ENCODE measurements at regions not wholly inside any gene's neighbourhood (a gene's known extent, or its start where the extent isn't known, plus 50 kb on each side); places are given as distances from the start of the nearest gene placed in this dataset.

GRCh38 chr7:125966278-125967048, 1036.8 kb upstream of the POT1 start:
- Histone ChIP-seq H3K27me3 (replicated peaks; ENCODE audit: control insufficient read depth, insufficient read depth, low read length) (no peaks in the 10 kb centered on the region), H3K4me3 (ENCODE audit: low read depth, low read length) (no peak overlapping the region), H3K9me3 (no peaks in the 10 kb centered on the region), H3K4me1 (no peaks in the 10 kb centered on the region), H3K36me3 (ENCODE audit: control insufficient read depth, insufficient read depth, low read length) (no peaks in the 10 kb centered on the region)
- POLR2A ChIA-PET, result no interaction called here
- no peak for DNase-seq
- TF ChIP-seq, protein P1, sequence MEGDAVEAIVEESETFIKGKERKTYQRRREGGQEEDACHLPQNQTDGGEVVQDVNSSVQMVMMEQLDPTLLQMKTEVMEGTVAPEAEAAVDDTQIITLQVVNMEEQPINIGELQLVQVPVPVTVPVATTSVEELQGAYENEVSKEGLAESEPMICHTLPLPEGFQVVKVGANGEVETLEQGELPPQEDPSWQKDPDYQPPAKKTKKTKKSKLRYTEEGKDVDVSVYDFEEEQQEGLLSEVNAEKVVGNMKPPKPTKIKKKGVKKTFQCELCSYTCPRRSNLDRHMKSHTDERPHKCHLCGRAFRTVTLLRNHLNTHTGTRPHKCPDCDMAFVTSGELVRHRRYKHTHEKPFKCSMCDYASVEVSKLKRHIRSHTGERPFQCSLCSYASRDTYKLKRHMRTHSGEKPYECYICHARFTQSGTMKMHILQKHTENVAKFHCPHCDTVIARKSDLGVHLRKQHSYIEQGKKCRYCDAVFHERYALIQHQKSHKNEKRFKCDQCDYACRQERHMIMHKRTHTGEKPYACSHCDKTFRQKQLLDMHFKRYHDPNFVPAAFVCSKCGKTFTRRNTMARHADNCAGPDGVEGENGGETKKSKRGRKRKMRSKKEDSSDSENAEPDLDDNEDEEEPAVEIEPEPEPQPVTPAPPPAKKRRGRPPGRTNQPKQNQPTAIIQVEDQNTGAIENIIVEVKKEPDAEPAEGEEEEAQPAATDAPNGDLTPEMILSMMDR (IDR thresholded peaks at IDR 0.05; ENCODE audit: insufficient read depth in 1 of 2, low read depth in 1 of 2, low read length in 1 of 2, severe bottlenecking in 1 of 2, unreplicated experiment in 1 of 2), result no peak
- BruUV-seq (replicated peaks), result no TSS peak
- Mint-ChIP-seq H3K9me3 (ENCODE audit: unreplicated experiment) (no peaks in the 10 kb centered on the region), H3K27me3 (ENCODE audit: insufficient read depth, unreplicated experiment) (no peaks in the 10 kb centered on the region), H3K4me3 (ENCODE audit: unreplicated experiment) (no peak overlapping the region), H3K4me1 (ENCODE audit: low read depth, unreplicated experiment) (no peaks in the 10 kb centered on the region), H3K36me3 (ENCODE audit: insufficient read depth, unreplicated experiment) (no peaks in the 10 kb centered on the region), H3K27ac (ENCODE audit: unreplicated experiment) (no peak overlapping the region)
- CTCF ChIA-PET, result no interaction called here
- intact Hi-C loops (cut with micrococcal nuclease; ENCODE audit: unreplicated experiment), result no loop called here

DNA sequence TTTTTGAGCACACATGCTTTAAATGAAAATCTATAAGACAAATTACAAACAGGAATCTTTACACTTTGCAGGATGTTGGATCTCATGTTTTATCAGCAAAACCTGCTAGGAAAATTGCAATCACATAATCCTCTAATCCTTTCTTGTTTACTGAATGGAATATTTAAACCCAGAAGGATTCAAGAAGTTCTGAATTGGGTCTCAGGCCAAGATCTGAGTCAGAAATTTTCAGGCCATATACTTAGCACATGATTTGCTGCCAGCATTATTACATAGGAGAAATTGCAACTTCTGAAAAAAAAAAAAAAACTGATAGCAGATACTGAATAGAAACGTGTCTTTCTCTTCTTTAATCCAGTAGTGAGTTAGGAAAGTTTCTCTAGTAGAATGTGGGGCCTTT, 1005.3 kb upstream of the POT1 start:
- no peaks in the 10 kb centered on the region for H3K9me3 ChIP-seq

GRCh38 chr7:125934539-125934938, 1004.9 kb upstream of the POT1 start:
- H3K4me3 Mint-ChIP-seq (ENCODE audit: unreplicated experiment), result no peak overlapping the region
- H3K27me3 Mint-ChIP-seq (ENCODE audit: insufficient read depth, unreplicated experiment), result no peaks in the 10 kb centered on the region
- no peaks in the 10 kb centered on the region for H3K36me3 Mint-ChIP-seq (ENCODE audit: insufficient read depth, unreplicated experiment)
- BruUV-seq (replicated peaks), result no TSS peak
- H3K27me3 ChIP-seq (replicated peaks; ENCODE audit: control insufficient read depth, insufficient read depth, low read length), result no peaks in the 10 kb centered on the region
- no peak overlapping the region for H3K4me3 ChIP-seq (ENCODE audit: low read depth, low read length)
- DNase-seq, result no peak
- H3K4me1 ChIP-seq, result peaks cover 6% of the 10 kb centered on the region
- no peak overlapping the region for H3K27ac Mint-ChIP-seq (ENCODE audit: unreplicated experiment)
- no peaks in the 10 kb centered on the region for H3K9me3 ChIP-seq
- intact Hi-C loops (cut with micrococcal nuclease; ENCODE audit: unreplicated experiment), result no loop called here
- H3K9me3 Mint-ChIP-seq (ENCODE audit: unreplicated experiment), result peaks cover 9% of the 10 kb centered on the region
- no peaks in the 10 kb centered on the region for H3K36me3 ChIP-seq (ENCODE audit: control insufficient read depth, insufficient read depth, low read length)
- ChIA-PET CTCF (no interaction called here), POLR2A (no interaction called here)
- no peaks in the 10 kb centered on the region for H3K4me1 Mint-ChIP-seq (ENCODE audit: low read depth, unreplicated experiment)
- TF ChIP-seq, protein P1 (IDR thresholded peaks at IDR 0.05; ENCODE audit: insufficient read depth in 1 of 2, low read depth in 1 of 2, low read length in 1 of 2, severe bottlenecking in 1 of 2, unreplicated experiment in 1 of 2), result no peak

More for the DNA sequence above, 1005.3 kb upstream of the POT1 start:
- Mint-ChIP-seq H3K27me3 (ENCODE audit: insufficient read depth, unreplicated experiment) (no peaks in the 10 kb centered on the region), H3K9me3 (ENCODE audit: unreplicated experiment) (peaks cover 9% of the 10 kb centered on the region), H3K4me1 (ENCODE audit: low read depth, unreplicated experiment) (no peaks in the 10 kb centered on the region), H3K36me3 (ENCODE audit: insufficient read depth, unreplicated experiment) (no peaks in the 10 kb centered on the region), H3K27ac (ENCODE audit: unreplicated experiment) (no peak overlapping the region), H3K4me3 (ENCODE audit: unreplicated experiment) (no peak overlapping the region)
- no peaks in the 10 kb centered on the region for H3K36me3 ChIP-seq (ENCODE audit: control insufficient read depth, insufficient read depth, low read length)
- ChIA-PET CTCF (no interaction called here), POLR2A (no interaction called here)
- peaks cover 7% of the 10 kb centered on the region for H3K4me1 ChIP-seq
- H3K4me3 ChIP-seq (ENCODE audit: low read depth, low read length), result no peak overlapping the region
- BruUV-seq (replicated peaks), result no TSS peak
- intact Hi-C loops (cut with micrococcal nuclease; ENCODE audit: unreplicated experiment), result no loop called here
- no peaks in the 10 kb centered on the region for H3K27me3 ChIP-seq (replicated peaks; ENCODE audit: control insufficient read depth, insufficient read depth, low read length)
- TF ChIP-seq, protein P1 (IDR thresholded peaks at IDR 0.05; ENCODE audit: insufficient read depth in 1 of 2, low read depth in 1 of 2, low read length in 1 of 2, severe bottlenecking in 1 of 2, unreplicated experiment in 1 of 2), result no peak
- no peak for DNase-seq

All from Caco-2 (cell line).